Glutamatergic neuron (in vitro differentiated cells): ENCODE measurements at regions not wholly inside any gene's neighbourhood (a gene's known extent, or its start where the extent isn't known, plus 50 kb on each side); places are given as distances from the start of the nearest gene placed in this dataset.
"Not testable (repeated sequence)": the region's sequence is repeated elsewhere in the genome, so short reads cannot be mapped to it uniquely, and the experiment has no call there.

Source experiments
- DNase-seq: peaks from one replicate; pipeline ENCODE4 v3.0.0; 2022
- H3K27ac Mint-ChIP-seq: one replicate; pipeline ENCODE4 v1.8.0; 2020; ENCODE audit warnings: mild to moderate bottlenecking, mixed read lengths, inconsistent platforms; ENCODE audit not compliant: unreplicated experiment
- H3K27me3 Mint-ChIP-seq: one replicate; pipeline ENCODE4 v1.8.0; 2020; ENCODE audit warnings: mild to moderate bottlenecking, moderate library complexity, mixed read lengths, inconsistent platforms; ENCODE audit not compliant: unreplicated experiment
- H3K36me3 Mint-ChIP-seq: one replicate; pipeline ENCODE4 v1.8.0; 2020; ENCODE audit warnings: mild to moderate bottlenecking, mixed read lengths, inconsistent platforms; ENCODE audit not compliant: unreplicated experiment
- H3K4me1 Mint-ChIP-seq: one replicate; pipeline ENCODE4 v1.8.0; 2020; ENCODE audit warnings: mild to moderate bottlenecking, low read depth, mixed read lengths, inconsistent platforms; ENCODE audit not compliant: unreplicated experiment
- H3K4me3 Mint-ChIP-seq: one replicate; pipeline ENCODE4 v1.8.0; 2020; ENCODE audit warnings: mild to moderate bottlenecking, mixed read lengths, inconsistent platforms; ENCODE audit not compliant: unreplicated experiment
- H3K9me3 Mint-ChIP-seq: one replicate; pipeline ENCODE4 v1.8.0; 2020; ENCODE audit warnings: mild to moderate bottlenecking, moderate library complexity, mixed read lengths, inconsistent platforms; ENCODE audit not compliant: unreplicated experiment
- CTCF ChIP-seq: fragments of 200-600 bp; sonication (generic); IDR thresholded peaks from one replicate; pipeline ENCODE4 v1.5.0; 2021; ENCODE audit not compliant: partially characterized antibody, unreplicated experiment

DNA sequence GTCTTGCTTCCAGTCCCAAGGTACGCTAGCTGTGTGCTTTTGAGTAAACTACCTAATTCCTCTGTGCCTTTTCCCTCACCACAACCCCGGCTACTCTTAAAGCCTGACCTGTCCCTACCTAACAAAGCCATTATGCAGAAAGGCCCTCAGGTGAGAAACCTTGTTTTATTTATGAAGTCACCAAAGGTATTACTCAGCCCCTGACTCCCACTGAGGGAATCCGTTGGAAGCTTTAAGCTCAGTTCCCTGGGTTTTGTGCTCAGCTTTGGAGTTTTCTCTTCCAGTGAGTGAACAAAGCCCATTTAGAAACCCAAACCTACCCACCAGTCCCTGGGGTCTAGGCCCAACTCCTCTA, 90.9 kb downstream of the APIP start:
- DNase-seq, result no peak
- no peak overlapping the region for H3K4me3 Mint-ChIP-seq
- H3K9me3 Mint-ChIP-seq, result no peaks in the 10 kb centered on the region
- H3K4me1 Mint-ChIP-seq, result no peaks in the 10 kb centered on the region
- no peak for TF ChIP-seq CTCF
- no peak overlapping the region for H3K27ac Mint-ChIP-seq
- H3K36me3 Mint-ChIP-seq, result no peaks in the 10 kb centered on the region
- H3K27me3 Mint-ChIP-seq, result no peaks in the 10 kb centered on the region

- Mint-ChIP-seq H3K36me3 (peaks cover 4% of the 10 kb centered on the region), H3K27ac (no peak overlapping the region), H3K4me3 (no peak overlapping the region), H3K9me3 (peaks cover 3% of the 10 kb centered on the region), H3K27me3 (peaks cover 3% of the 10 kb centered on the region), H3K4me1 (no peaks in the 10 kb centered on the region)
- TF ChIP-seq CTCF, result no peak
- DNase-seq, result no peak
Measured at GRCh38 chr11:34824425-34824824, 91.8 kb downstream of the APIP start.

DNA sequence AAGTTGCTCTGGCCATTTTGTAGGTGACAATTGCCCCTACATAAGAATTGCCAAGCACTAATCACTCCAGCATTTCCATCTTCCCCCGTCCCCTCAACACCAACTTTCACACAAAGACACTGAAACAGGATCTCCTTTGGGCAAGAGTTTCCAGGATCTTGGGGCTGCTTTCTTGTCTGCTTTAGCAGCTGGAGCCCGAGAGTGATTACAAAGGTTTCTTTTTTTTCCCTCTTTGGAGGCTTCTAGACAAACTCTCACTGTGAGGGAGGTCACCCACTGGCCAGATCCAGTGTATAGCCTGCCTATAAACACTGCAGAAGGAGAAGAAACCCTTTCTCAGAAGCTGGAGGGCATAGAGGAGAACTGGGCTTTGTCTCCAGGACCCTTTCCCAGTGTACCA, 92.5 kb downstream of the APIP start:
- no peak overlapping the region for H3K4me3 Mint-ChIP-seq
- no peak for DNase-seq
- H3K9me3 Mint-ChIP-seq, result peaks cover 3% of the 10 kb centered on the region
- no peaks in the 10 kb centered on the region for H3K4me1 Mint-ChIP-seq
- H3K36me3 Mint-ChIP-seq, result peaks cover 7% of the 10 kb centered on the region
- peaks cover 3% of the 10 kb centered on the region for H3K27me3 Mint-ChIP-seq
- H3K27ac Mint-ChIP-seq, result no peak overlapping the region
- TF ChIP-seq CTCF, result no peak

DNA sequence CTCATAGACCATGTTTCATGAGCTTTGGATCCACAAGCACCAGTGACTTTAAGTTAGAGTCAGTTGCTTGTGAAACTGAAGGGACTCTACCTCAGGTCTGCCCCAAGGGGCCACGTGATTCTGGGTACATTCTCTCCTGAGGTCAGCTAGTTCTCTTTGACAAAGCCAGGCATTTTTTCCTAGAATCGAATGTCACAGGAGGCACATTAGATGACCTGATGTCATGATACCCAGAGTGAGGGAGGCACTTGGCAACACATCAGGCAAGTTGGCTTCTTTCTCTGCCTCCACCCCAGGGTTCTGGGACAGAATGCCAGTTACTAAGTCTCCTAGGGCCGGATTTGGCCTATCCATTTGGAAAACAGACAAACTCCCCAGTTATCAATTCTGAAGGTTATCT, 93.0 kb downstream of the APIP start:
- no peak for TF ChIP-seq CTCF
- Mint-ChIP-seq H3K4me3 (no peak overlapping the region), H3K9me3 (peaks cover 3% of the 10 kb centered on the region), H3K36me3 (peaks cover 9% of the 10 kb centered on the region), H3K4me1 (no peaks in the 10 kb centered on the region), H3K27ac (no peak overlapping the region), H3K27me3 (peaks cover 3% of the 10 kb centered on the region)
- DNase-seq, result no peak

- H3K36me3 Mint-ChIP-seq, result peaks cover 19% of the 10 kb centered on the region
- no peak overlapping the region for H3K27ac Mint-ChIP-seq
- H3K4me3 Mint-ChIP-seq, result no peak overlapping the region
- peaks cover 9% of the 10 kb centered on the region for H3K9me3 Mint-ChIP-seq
- H3K4me1 Mint-ChIP-seq, result no peaks in the 10 kb centered on the region
- peaks cover 3% of the 10 kb centered on the region for H3K27me3 Mint-ChIP-seq
- TF ChIP-seq CTCF, result no peak
- DNase-seq, result no peak
Measured at GRCh38 chr11:34819740-34820482, 96.3 kb downstream of the APIP start.

GRCh38 chr11:34817812-34818211, 98.4 kb downstream of the APIP start:
- H3K4me1 Mint-ChIP-seq, H3K27me3 Mint-ChIP-seq: not testable (repeated sequence)

More at GRCh38 chr11:34817812-34818211, 98.4 kb downstream of the APIP start:
- H3K9me3 Mint-ChIP-seq, H3K4me3 Mint-ChIP-seq, DNase-seq, H3K27ac Mint-ChIP-seq: not testable (repeated sequence)
- H3K36me3 Mint-ChIP-seq, result peaks cover 25% of the 10 kb centered on the region
